GM12878 (cell line): ENCODE measurements at regions not wholly inside any gene's neighbourhood (a gene's known extent, or its start where the extent isn't known, plus 50 kb on each side); places are given as distances from the start of the nearest gene placed in this dataset.
A peak's percentile ranks its signal among the peaks of the same experiment; 100 is the strongest.

Experiments
- ATF7 ChIP-seq: fragments of 450-650 bp; IDR thresholded peaks from 2 replicates; pipeline ENCODE4 v1.6.1; 2016; ENCODE audit warnings: low read depth, mild to moderate bottlenecking
- BCLAF1 ChIP-seq: fragments of 450-650 bp; IDR thresholded peaks from 2 replicates; pipeline ENCODE4 v1.6.1; 2017; ENCODE audit warnings: antibody characterized with exemption, mild to moderate bottlenecking, moderate library complexity
- BMI1 ChIP-seq: fragments of 450-650 bp; IDR thresholded peaks from 2 replicates; pipeline ENCODE4 v1.6.1; 2016; ENCODE audit warnings: mild to moderate bottlenecking, moderate library complexity, borderline replicate concordance
- BRCA1 ChIP-seq: IDR thresholded peaks from 2 replicates; pipeline ENCODE4 v1.6.1; 2011; ENCODE audit warnings: low read depth, low read length, improper control_type of control experiment
- CBFB ChIP-seq: IDR thresholded peaks from 2 replicates; pipeline ENCODE4 v1.6.1; 2016; ENCODE audit warnings: antibody characterized with exemption, low read depth
- CBX3 ChIP-seq: fragments of 200-600 bp; sonication (generic); IDR thresholded peaks from 2 replicates; pipeline ENCODE4 v1.6.1; 2016; ENCODE audit warnings: low read depth, borderline replicate concordance
- HDGF ChIP-seq: fragments of 450-650 bp; IDR thresholded peaks from 2 replicates; pipeline ENCODE4 v1.6.1; 2016; ENCODE audit warnings: antibody characterized with exemption
- IRF5 ChIP-seq: fragments of 450-650 bp; IDR thresholded peaks from 2 replicates; pipeline ENCODE4 v1.6.1; 2017; ENCODE audit warnings: borderline replicate concordance
- JUND ChIP-seq: IDR thresholded peaks from 2 replicates; pipeline ENCODE4 v1.6.1; 2012; ENCODE audit warnings: low read depth, mild to moderate bottlenecking, low read length, improper control_type of control experiment, moderate library complexity
- NR2F1 ChIP-seq: fragments of 450-650 bp; conservative IDR thresholded peaks from 2 replicates; pipeline ENCODE4 v1.6.1; 2017; ENCODE audit warnings: mild to moderate bottlenecking
- PAX5 ChIP-seq: IDR thresholded peaks from 2 replicates; pipeline ENCODE4 v1.6.1; 2011; ENCODE audit warnings: low read depth, low read length, borderline replicate concordance
- RELA ChIP-seq: fragments of 450-650 bp; IDR thresholded peaks from 2 replicates; pipeline ENCODE4 v1.8.0; 2014; ENCODE audit warnings: borderline replicate concordance; ENCODE audit not compliant: partially characterized antibody
- TBL1XR1 ChIP-seq: IDR thresholded peaks from 2 replicates; pipeline ENCODE4 v1.6.1; 2012; ENCODE audit warnings: low read depth, low read length, improper control_type of control experiment
- TF ChIP-seq, protein P1 (sequence below): fragments of 450-650 bp; IDR thresholded peaks from 2 replicates; pipeline ENCODE4 v1.6.1; 2017; ENCODE audit warnings: mild to moderate bottlenecking
- TF ChIP-seq, protein P2 (sequence below): IDR thresholded peaks from 2 replicates; pipeline ENCODE4 v1.6.1; 2012; ENCODE audit warnings: low read depth, low read length, improper control_type of control experiment
- TF ChIP-seq, protein P3 (sequence below): fragments of 150-350 bp; IDR thresholded peaks from 2 replicates; pipeline ENCODE4 v1.6.1; 2016; ENCODE audit warnings: low read depth, low read length
- TF ChIP-seq, protein P4 (sequence below): fragments of 450-650 bp; IDR thresholded peaks from 2 replicates; pipeline ENCODE4 v1.6.1; 2018; ENCODE audit warnings: mild to moderate bottlenecking, low read depth, moderate library complexity; ENCODE audit not compliant: partially characterized antibody

DNA sequence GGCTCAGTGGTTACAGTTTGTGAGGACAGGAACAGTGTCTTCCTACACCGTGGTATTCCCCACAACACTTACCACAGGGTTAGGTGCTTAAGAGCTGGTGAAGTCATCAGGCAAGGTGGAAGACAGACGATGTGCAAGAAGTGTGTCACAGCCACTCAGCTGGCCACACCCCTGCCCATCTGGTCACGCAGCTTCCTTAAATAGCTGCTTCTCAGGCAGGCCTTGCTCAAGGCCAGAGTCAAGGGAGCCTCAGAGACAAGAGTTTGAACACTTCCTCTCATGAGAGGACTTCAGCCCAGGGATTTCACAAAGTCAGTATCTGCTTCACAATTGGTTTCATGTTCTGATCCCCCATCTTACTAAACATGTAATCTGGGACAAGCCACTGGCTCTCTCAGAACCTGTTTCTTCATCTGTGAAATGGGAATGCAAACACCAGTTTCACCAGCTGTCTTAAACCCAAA lies 80.3 kb upstream of the FRY start (continued):
- no peak for TF ChIP-seq BMI1
- no peak for TF ChIP-seq RELA
- TF ChIP-seq JUND, result peak; percentile 37; the same call in 1 of the 2 replicates
- TF ChIP-seq CBX3, result no peak
- TF ChIP-seq, protein P1, sequence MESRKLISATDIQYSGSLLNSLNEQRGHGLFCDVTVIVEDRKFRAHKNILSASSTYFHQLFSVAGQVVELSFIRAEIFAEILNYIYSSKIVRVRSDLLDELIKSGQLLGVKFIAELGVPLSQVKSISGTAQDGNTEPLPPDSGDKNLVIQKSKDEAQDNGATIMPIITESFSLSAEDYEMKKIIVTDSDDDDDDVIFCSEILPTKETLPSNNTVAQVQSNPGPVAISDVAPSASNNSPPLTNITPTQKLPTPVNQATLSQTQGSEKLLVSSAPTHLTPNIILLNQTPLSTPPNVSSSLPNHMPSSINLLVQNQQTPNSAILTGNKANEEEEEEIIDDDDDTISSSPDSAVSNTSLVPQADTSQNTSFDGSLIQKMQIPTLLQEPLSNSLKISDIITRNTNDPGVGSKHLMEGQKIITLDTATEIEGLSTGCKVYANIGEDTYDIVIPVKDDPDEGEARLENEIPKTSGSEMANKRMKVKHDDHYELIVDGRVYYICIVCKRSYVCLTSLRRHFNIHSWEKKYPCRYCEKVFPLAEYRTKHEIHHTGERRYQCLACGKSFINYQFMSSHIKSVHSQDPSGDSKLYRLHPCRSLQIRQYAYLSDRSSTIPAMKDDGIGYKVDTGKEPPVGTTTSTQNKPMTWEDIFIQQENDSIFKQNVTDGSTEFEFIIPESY, result no peak
- TF ChIP-seq HDGF, result peak; percentile 92
- no peak for TF ChIP-seq BRCA1
- no peak for TF ChIP-seq BCLAF1
- 0 out of 2 replicates have a peak, but pooled peaks have one; percentile 16 for TF ChIP-seq NR2F1
- peak; percentile 49; the same call in 1 of the 2 replicates for TF ChIP-seq TBL1XR1
- TF ChIP-seq CBFB, result peak; percentile 65
- peak; percentile 65; the same call in 1 of the 2 replicates for TF ChIP-seq IRF5
- TF ChIP-seq, protein P2, sequence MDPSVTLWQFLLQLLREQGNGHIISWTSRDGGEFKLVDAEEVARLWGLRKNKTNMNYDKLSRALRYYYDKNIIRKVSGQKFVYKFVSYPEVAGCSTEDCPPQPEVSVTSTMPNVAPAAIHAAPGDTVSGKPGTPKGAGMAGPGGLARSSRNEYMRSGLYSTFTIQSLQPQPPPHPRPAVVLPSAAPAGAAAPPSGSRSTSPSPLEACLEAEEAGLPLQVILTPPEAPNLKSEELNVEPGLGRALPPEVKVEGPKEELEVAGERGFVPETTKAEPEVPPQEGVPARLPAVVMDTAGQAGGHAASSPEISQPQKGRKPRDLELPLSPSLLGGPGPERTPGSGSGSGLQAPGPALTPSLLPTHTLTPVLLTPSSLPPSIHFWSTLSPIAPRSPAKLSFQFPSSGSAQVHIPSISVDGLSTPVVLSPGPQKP, result no peak
- peak; percentile 83; the same call in 1 of the 2 replicates for TF ChIP-seq PAX5
- TF ChIP-seq, protein P3, sequence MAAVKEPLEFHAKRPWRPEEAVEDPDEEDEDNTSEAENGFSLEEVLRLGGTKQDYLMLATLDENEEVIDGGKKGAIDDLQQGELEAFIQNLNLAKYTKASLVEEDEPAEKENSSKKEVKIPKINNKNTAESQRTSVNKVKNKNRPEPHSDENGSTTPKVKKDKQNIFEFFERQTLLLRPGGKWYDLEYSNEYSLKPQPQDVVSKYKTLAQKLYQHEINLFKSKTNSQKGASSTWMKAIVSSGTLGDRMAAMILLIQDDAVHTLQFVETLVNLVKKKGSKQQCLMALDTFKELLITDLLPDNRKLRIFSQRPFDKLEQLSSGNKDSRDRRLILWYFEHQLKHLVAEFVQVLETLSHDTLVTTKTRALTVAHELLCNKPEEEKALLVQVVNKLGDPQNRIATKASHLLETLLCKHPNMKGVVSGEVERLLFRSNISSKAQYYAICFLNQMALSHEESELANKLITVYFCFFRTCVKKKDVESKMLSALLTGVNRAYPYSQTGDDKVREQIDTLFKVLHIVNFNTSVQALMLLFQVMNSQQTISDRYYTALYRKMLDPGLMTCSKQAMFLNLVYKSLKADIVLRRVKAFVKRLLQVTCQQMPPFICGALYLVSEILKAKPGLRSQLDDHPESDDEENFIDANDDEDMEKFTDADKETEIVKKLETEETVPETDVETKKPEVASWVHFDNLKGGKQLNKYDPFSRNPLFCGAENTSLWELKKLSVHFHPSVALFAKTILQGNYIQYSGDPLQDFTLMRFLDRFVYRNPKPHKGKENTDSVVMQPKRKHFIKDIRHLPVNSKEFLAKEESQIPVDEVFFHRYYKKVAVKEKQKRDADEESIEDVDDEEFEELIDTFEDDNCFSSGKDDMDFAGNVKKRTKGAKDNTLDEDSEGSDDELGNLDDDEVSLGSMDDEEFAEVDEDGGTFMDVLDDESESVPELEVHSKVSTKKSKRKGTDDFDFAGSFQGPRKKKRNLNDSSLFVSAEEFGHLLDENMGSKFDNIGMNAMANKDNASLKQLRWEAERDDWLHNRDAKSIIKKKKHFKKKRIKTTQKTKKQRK, result no peak
- TF ChIP-seq, protein P4, sequence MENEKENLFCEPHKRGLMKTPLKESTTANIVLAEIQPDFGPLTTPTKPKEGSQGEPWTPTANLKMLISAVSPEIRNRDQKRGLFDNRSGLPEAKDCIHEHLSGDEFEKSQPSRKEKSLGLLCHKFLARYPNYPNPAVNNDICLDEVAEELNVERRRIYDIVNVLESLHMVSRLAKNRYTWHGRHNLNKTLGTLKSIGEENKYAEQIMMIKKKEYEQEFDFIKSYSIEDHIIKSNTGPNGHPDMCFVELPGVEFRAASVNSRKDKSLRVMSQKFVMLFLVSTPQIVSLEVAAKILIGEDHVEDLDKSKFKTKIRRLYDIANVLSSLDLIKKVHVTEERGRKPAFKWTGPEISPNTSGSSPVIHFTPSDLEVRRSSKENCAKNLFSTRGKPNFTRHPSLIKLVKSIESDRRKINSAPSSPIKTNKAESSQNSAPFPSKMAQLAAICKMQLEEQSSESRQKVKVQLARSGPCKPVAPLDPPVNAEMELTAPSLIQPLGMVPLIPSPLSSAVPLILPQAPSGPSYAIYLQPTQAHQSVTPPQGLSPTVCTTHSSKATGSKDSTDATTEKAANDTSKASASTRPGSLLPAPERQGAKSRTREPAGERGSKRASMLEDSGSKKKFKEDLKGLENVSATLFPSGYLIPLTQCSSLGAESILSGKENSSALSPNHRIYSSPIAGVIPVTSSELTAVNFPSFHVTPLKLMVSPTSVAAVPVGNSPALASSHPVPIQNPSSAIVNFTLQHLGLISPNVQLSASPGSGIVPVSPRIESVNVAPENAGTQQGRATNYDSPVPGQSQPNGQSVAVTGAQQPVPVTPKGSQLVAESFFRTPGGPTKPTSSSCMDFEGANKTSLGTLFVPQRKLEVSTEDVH, result peak; percentile 44
- TF ChIP-seq ATF7, result peak; percentile 96
